A549 (cell line): ENCODE measurements at regions not wholly inside any gene's neighbourhood (a gene's known extent, or its start where the extent isn't known, plus 50 kb on each side); places are given as distances from the start of the nearest gene placed in this dataset.

ENCODE experiments used
- CTCF ChIP-seq: fragments of >200 bp; sonication (Bioruptor Twin); formaldehyde crosslinking; IDR thresholded peaks from 3 replicates; pipeline ENCODE4 v1.5.1; 2016
- RAD21 ChIP-seq, 2 experiments: fragments of >200 bp in 1 of 2; sonication (Bioruptor Twin) in 1 of 2; formaldehyde crosslinking in 1 of 2; IDR thresholded peaks in 1 of 2; conservative IDR thresholded peaks in 1 of 2; 2 replicates in 1 of 2; 3 replicates in 1 of 2; pipeline ENCODE4 v1.6.1; 2012 to 2018; ENCODE audit warnings: inconsistent platforms in 1 of 2
- RFX5 ChIP-seq: fragments of 450-650 bp; IDR thresholded peaks from 2 replicates; pipeline ENCODE4 v1.7.1; 2014; ENCODE audit warnings: antibody characterized with exemption, mild to moderate bottlenecking, moderate library complexity
- USF2 ChIP-seq: fragments of 450-650 bp; IDR thresholded peaks from 2 replicates; pipeline ENCODE4 v1.6.1; 2014; ENCODE audit warnings: antibody characterized with exemption

GRCh38 chr12:39161465-39162085 is 256.2 kb upstream of the CPNE8 start:
- TF ChIP-seq USF2 (no peak), CTCF (no peak), RFX5 (no peak), RAD21 (conservative IDR thresholded peaks at IDR 0.05 in 1 of 2, IDR thresholded peaks at IDR 0.05 in 1 of 2) (no peak)
